ENCODE measurements at regions not wholly inside any gene's neighbourhood (a gene's known extent, or its start where the extent isn't known, plus 50 kb on each side); places are given as distances from the start of the nearest gene placed in this dataset.

DNA sequence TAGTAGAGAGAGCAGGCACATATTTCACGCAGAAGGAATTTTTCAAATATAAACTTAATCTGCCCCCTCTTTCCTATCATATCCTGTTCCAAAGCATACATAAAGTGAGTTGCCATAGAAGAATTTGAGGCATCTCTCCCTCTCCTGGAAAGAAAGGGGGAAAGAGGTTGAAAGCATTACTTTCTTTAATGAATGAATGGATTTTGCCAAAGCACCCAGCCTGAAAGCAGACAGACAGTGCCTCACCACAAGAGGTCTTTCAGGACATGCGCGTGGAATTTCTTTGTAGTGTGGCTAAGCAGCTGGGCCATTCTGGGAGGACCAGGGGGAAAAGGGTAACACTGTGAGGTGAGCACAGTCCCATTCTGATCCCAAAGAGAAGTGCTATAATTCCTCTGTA lies 651.4 kb downstream of the IQCM start:
- no peak overlapping the region for H3K4me2 ChIP-seq (ENCODE audit: low read length)
- no peaks in the 10 kb centered on the region for H3K9me2 ChIP-seq (replicated peaks; ENCODE audit: low read length)
- BruUV-seq (replicated peaks), result no TSS peak
- H3K27me3 ChIP-seq (ENCODE audit: low read length), result no peaks in the 10 kb centered on the region
- TF ChIP-seq EZH2phosphoT487 (IDR thresholded peaks at IDR 0.05; ENCODE audit: borderline replicate concordance, low read length) (no peak), EZH2 (IDR thresholded peaks at IDR 0.05; ENCODE audit: low read length, unreplicated experiment) (no peak)
- TF ChIP-seq, protein P1, sequence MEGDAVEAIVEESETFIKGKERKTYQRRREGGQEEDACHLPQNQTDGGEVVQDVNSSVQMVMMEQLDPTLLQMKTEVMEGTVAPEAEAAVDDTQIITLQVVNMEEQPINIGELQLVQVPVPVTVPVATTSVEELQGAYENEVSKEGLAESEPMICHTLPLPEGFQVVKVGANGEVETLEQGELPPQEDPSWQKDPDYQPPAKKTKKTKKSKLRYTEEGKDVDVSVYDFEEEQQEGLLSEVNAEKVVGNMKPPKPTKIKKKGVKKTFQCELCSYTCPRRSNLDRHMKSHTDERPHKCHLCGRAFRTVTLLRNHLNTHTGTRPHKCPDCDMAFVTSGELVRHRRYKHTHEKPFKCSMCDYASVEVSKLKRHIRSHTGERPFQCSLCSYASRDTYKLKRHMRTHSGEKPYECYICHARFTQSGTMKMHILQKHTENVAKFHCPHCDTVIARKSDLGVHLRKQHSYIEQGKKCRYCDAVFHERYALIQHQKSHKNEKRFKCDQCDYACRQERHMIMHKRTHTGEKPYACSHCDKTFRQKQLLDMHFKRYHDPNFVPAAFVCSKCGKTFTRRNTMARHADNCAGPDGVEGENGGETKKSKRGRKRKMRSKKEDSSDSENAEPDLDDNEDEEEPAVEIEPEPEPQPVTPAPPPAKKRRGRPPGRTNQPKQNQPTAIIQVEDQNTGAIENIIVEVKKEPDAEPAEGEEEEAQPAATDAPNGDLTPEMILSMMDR (conservative IDR thresholded peaks at IDR 0.05; ENCODE audit: low read depth, low read length), result no peak
- H3F3A ChIP-seq (ENCODE audit: low read length, unreplicated experiment), result no peaks in the 10 kb centered on the region
- H3K9me3 ChIP-seq (ENCODE audit: low read length), result no peaks in the 10 kb centered on the region
- DNase-seq (no peak), ATAC-seq (no peak)
- intact Hi-C loops (cut with micrococcal nuclease), result no loop called here
- H3K36me3 ChIP-seq (ENCODE audit: low read depth, low read length), result no peaks in the 10 kb centered on the region
- ChIA-PET POLR2A (ENCODE audit: unreplicated experiment) (no interaction called here), CTCF (no interaction called here)
- H3K4me1 ChIP-seq (ENCODE audit: insufficient read depth, low read length), result no peaks in the 10 kb centered on the region; the same call in 1 of the 2 replicates
- H3K9ac ChIP-seq (ENCODE audit: low read length), result no peak overlapping the region
- no peaks in the 10 kb centered on the region for H3K79me2 ChIP-seq (ENCODE audit: low read length)
- no peak overlapping the region for H3K27ac ChIP-seq (ENCODE audit: low read length)
- no peak overlapping the region for H3K4me3 ChIP-seq (ENCODE audit: low read length)
- no peak overlapping the region for H2AFZ ChIP-seq (ENCODE audit: low read length)
- no peaks in the 10 kb centered on the region for H4K20me1 ChIP-seq (ENCODE audit: low read length)

DNA sequence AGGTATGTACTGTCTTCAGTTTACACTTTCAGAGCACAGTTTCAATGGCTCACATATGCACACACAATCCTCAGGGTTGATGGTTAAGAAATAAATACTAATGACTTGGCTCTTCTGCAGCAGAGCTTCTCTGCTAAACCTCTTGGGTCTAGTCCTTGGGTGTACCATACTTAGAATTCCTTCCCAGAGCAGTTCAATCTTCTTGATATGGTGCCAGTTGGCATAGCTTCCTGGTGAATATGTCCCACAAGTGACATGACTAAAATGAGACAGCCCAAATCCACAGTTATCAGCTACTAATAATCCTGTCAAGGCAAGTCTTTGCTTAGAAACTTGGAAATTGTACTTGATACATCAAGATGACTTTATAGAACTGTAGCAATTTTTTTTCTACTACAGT lies 654.4 kb downstream of the IQCM start:
- peak; percentile 39 for DNase-seq
- no peaks in the 10 kb centered on the region for H3K27me3 ChIP-seq (ENCODE audit: low read length)
- H3K36me3 ChIP-seq (ENCODE audit: low read depth, low read length), result no peaks in the 10 kb centered on the region
- no peak overlapping the region for H3K4me2 ChIP-seq (ENCODE audit: low read length)
- H3K27ac ChIP-seq (ENCODE audit: low read length), result no peak overlapping the region
- H3K9ac ChIP-seq (ENCODE audit: low read length), result no peak overlapping the region
- intact Hi-C loops (cut with micrococcal nuclease), result no loop called here
- ChIA-PET CTCF (no interaction called here), POLR2A (ENCODE audit: unreplicated experiment) (no interaction called here)
- no peaks in the 10 kb centered on the region for H3K79me2 ChIP-seq (ENCODE audit: low read length)
- BruUV-seq (replicated peaks), result no TSS peak
- no peak for ATAC-seq
- H2AFZ ChIP-seq (ENCODE audit: low read length), result no peak overlapping the region
- H3K4me1 ChIP-seq (ENCODE audit: insufficient read depth, low read length), result no peaks in the 10 kb centered on the region; the same call in 1 of the 2 replicates
- H4K20me1 ChIP-seq (ENCODE audit: low read length), result no peaks in the 10 kb centered on the region
- H3K9me2 ChIP-seq (replicated peaks; ENCODE audit: low read length), result no peaks in the 10 kb centered on the region
- H3K4me3 ChIP-seq (ENCODE audit: low read length), result no peak overlapping the region
- H3F3A ChIP-seq (ENCODE audit: low read length, unreplicated experiment), result no peaks in the 10 kb centered on the region
- H3K9me3 ChIP-seq (ENCODE audit: low read length), result no peaks in the 10 kb centered on the region
- TF ChIP-seq EZH2phosphoT487 (IDR thresholded peaks at IDR 0.05; ENCODE audit: borderline replicate concordance, low read length) (no peak), EZH2 (IDR thresholded peaks at IDR 0.05; ENCODE audit: low read length, unreplicated experiment) (no peak)
- TF ChIP-seq, protein P1 (conservative IDR thresholded peaks at IDR 0.05; ENCODE audit: low read depth, low read length), result no peak

DNA sequence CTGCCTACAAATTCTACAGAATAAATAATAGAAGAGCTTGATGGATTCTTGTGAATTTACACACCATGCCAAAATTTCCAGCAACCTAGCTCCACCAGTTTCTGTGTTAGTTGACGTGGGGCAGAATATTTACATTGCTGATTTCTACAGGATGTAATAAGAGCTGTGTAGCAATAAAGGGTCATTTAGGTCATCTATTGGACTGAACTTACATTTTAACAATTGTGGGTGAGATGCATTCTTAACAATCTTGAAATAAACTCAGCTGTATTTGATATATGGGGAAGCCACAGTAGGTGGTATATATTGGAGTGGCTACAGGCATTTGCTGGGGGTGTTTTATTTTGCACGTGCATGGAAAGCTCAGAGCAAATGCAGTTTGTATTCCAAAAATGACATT lies 655.3 kb downstream of the IQCM start:
- BruUV-seq (replicated peaks), result no TSS peak
- no peak for ATAC-seq
- POLR2A ChIA-PET (ENCODE audit: unreplicated experiment), result no interaction called here

More for the DNA sequence above, 655.3 kb downstream of the IQCM start:
- no peaks in the 10 kb centered on the region for H3K9me3 ChIP-seq (ENCODE audit: low read length)
- intact Hi-C loops (cut with micrococcal nuclease), result no loop called here
- no peaks in the 10 kb centered on the region for H3K9me2 ChIP-seq (replicated peaks; ENCODE audit: low read length)
- H3K27ac ChIP-seq (ENCODE audit: low read length), result no peak overlapping the region
- H3K36me3 ChIP-seq (ENCODE audit: low read depth, low read length), result no peaks in the 10 kb centered on the region
- CTCF ChIA-PET, result no interaction called here
- H3K4me2 ChIP-seq (ENCODE audit: low read length), result no peak overlapping the region
- H4K20me1 ChIP-seq (ENCODE audit: low read length), result no peaks in the 10 kb centered on the region
- no peaks in the 10 kb centered on the region for H3K27me3 ChIP-seq (ENCODE audit: low read length)
- TF ChIP-seq EZH2 (IDR thresholded peaks at IDR 0.05; ENCODE audit: low read length, unreplicated experiment) (no peak), EZH2phosphoT487 (IDR thresholded peaks at IDR 0.05; ENCODE audit: borderline replicate concordance, low read length) (no peak)
- TF ChIP-seq, protein P1 (conservative IDR thresholded peaks at IDR 0.05; ENCODE audit: low read depth, low read length), result no peak
- no peak overlapping the region for H3K4me3 ChIP-seq (ENCODE audit: low read length)
- no peaks in the 10 kb centered on the region for H3K79me2 ChIP-seq (ENCODE audit: low read length)
- H2AFZ ChIP-seq (ENCODE audit: low read length), result no peak overlapping the region
- H3K9ac ChIP-seq (ENCODE audit: low read length), result no peak overlapping the region
- no peaks in the 10 kb centered on the region for H3F3A ChIP-seq (ENCODE audit: low read length, unreplicated experiment)
- peak; percentile 19 for DNase-seq
- no peaks in the 10 kb centered on the region; the same call in 1 of the 2 replicates for H3K4me1 ChIP-seq (ENCODE audit: insufficient read depth, low read length)

Data from PC-3 (cell line).